ENCODE measurements at regions not wholly inside any gene's neighbourhood (a gene's known extent, or its start where the extent isn't known, plus 50 kb on each side); places are given as distances from the start of the nearest gene placed in this dataset.

DNA sequence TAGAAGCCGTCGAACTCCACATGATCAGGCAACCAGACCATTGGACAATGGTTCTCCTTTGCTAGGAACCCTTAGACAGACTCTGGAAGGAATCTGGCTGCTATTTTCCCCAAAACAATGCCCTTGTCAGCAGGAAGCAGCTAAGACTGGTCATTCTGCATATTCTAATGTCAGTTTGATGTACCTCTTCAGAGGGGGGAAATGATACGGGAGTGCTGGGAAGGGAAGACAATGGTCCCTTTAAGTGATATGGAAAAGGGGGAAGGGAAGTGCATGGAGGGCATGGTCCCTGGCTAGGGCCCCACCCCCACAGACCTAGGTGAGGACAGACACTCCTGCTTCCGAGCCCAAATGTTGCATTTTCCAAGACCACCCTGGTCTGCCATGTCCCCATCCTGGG lies 389.0 kb upstream of the SLITRK6 start:
- TF ChIP-seq, protein P1, sequence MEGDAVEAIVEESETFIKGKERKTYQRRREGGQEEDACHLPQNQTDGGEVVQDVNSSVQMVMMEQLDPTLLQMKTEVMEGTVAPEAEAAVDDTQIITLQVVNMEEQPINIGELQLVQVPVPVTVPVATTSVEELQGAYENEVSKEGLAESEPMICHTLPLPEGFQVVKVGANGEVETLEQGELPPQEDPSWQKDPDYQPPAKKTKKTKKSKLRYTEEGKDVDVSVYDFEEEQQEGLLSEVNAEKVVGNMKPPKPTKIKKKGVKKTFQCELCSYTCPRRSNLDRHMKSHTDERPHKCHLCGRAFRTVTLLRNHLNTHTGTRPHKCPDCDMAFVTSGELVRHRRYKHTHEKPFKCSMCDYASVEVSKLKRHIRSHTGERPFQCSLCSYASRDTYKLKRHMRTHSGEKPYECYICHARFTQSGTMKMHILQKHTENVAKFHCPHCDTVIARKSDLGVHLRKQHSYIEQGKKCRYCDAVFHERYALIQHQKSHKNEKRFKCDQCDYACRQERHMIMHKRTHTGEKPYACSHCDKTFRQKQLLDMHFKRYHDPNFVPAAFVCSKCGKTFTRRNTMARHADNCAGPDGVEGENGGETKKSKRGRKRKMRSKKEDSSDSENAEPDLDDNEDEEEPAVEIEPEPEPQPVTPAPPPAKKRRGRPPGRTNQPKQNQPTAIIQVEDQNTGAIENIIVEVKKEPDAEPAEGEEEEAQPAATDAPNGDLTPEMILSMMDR (IDR thresholded peaks at IDR 0.05), result no peak
- TF ChIP-seq POLR2A (IDR thresholded peaks at IDR 0.05), result no peak
